Keratinocyte (primary cell): ENCODE measurements at regions not wholly inside any gene's neighbourhood (a gene's known extent, or its start where the extent isn't known, plus 50 kb on each side); places are given as distances from the start of the nearest gene placed in this dataset.

Experiments used
- EZH2 ChIP-seq: IDR thresholded peaks from one replicate; pipeline ENCODE4 v1.6.1; 2012; ENCODE audit warnings: inconsistent platforms, mild to moderate bottlenecking, low read length, moderate library complexity
- TF ChIP-seq, protein P1 (sequence below), 3 experiments: IDR thresholded peaks in 1 of 3; conservative IDR thresholded peaks in 1 of 3; optimal IDR thresholded peaks in 1 of 3; 2 replicates in 2 of 3; 3 replicates in 1 of 3; pipeline versions ENCODE3 to v1.5.1; 2011; ENCODE audit warnings: low read length in 3 of 3, mild to moderate bottlenecking in 3 of 3, moderate library complexity in 2 of 3, control low read depth in 1 of 3, inconsistent platforms in 1 of 3; ENCODE audit not compliant: insufficient read depth in 2 of 3; ENCODE audit errors: extremely low read depth in 1 of 3

GRCh38 chr13:85028035-85028434, 771.2 kb downstream of the SLITRK6 start:
- TF ChIP-seq, protein P1, sequence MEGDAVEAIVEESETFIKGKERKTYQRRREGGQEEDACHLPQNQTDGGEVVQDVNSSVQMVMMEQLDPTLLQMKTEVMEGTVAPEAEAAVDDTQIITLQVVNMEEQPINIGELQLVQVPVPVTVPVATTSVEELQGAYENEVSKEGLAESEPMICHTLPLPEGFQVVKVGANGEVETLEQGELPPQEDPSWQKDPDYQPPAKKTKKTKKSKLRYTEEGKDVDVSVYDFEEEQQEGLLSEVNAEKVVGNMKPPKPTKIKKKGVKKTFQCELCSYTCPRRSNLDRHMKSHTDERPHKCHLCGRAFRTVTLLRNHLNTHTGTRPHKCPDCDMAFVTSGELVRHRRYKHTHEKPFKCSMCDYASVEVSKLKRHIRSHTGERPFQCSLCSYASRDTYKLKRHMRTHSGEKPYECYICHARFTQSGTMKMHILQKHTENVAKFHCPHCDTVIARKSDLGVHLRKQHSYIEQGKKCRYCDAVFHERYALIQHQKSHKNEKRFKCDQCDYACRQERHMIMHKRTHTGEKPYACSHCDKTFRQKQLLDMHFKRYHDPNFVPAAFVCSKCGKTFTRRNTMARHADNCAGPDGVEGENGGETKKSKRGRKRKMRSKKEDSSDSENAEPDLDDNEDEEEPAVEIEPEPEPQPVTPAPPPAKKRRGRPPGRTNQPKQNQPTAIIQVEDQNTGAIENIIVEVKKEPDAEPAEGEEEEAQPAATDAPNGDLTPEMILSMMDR (optimal IDR thresholded peaks at IDR 0.05 in 1 of 3, IDR thresholded peaks at IDR 0.05 in 1 of 3, conservative IDR thresholded peaks at IDR 0.05 in 1 of 3; ENCODE audit: extremely low read depth in 1 of 3, insufficient read depth in 2 of 3, low read length in 3 of 3), result no peak
- TF ChIP-seq EZH2, result no peak
